Liver (tissue), 3 donors: ENCODE measurements at regions not wholly inside any gene's neighbourhood (a gene's known extent, or its start where the extent isn't known, plus 50 kb on each side); places are given as distances from the start of the nearest gene placed in this dataset.
"Not testable (repeated sequence)": the region's sequence is repeated elsewhere in the genome, so short reads cannot be mapped to it uniquely, and the experiment has no call there.

ENCODE experiments used
- EGR1 ChIP-seq, 2 donors: IDR thresholded peaks; 2 replicates each; pipeline ENCODE4 v1.6.1; 2016 to 2018; ENCODE audit warnings: antibody characterized with exemption in 2 of 2, low read depth in 2 of 2
- GABPA ChIP-seq, 2 donors: IDR thresholded peaks in 1 of 2; conservative IDR thresholded peaks in 1 of 2; 2 replicates each; pipeline ENCODE4 v1.6.1; 2016; ENCODE audit warnings: antibody characterized with exemption in 2 of 2, mild to moderate bottlenecking in 1 of 2, moderate library complexity in 1 of 2
- JUND ChIP-seq, 2 donors: IDR thresholded peaks; 2 replicates each; pipeline ENCODE4 v1.6.1; 2016; ENCODE audit warnings: antibody characterized with exemption in 2 of 2
- NR2F2 ChIP-seq: IDR thresholded peaks from 2 replicates; pipeline ENCODE4 v1.6.1; 2016; ENCODE audit warnings: antibody characterized with exemption
- TF ChIP-seq, protein P1 (sequence below): fragments of 150-350 bp; IDR thresholded peaks from 2 replicates; pipeline ENCODE4 v1.5.1; 2017; ENCODE audit warnings: improper control_type of control experiment, low read depth, low read length; ENCODE audit not compliant: missing input control
- TF ChIP-seq, protein P2 (sequence below): IDR thresholded peaks from 2 replicates; pipeline ENCODE4 v1.6.1; 2016; ENCODE audit warnings: antibody characterized with exemption
- TF ChIP-seq, protein P3 (sequence below): IDR thresholded peaks from 2 replicates; pipeline ENCODE4 v1.6.1; 2016; ENCODE audit warnings: antibody characterized with exemption
- donor health status: healthy.
- donor health status: healthy.

DNA sequence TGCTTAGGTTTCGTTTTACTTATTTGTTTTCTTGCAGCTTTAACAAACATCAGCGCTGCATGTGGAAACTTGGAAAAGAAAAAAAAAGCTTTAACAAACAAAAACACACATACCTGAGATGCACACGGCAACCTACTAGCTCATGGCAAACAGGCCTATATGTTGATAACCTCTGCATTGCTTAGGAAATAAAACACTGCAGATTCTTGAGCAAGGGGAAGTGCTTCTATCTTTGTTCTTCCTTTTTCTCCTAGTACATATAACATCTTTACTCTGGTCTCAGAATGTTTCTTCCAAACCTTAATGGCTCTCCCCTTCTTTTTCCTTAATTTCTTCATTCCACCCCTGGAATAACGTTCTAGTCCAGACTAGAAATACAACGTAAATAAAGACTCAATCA is 142.9 kb upstream of the NBPF9 start:
- TF ChIP-seq, protein P1, sequence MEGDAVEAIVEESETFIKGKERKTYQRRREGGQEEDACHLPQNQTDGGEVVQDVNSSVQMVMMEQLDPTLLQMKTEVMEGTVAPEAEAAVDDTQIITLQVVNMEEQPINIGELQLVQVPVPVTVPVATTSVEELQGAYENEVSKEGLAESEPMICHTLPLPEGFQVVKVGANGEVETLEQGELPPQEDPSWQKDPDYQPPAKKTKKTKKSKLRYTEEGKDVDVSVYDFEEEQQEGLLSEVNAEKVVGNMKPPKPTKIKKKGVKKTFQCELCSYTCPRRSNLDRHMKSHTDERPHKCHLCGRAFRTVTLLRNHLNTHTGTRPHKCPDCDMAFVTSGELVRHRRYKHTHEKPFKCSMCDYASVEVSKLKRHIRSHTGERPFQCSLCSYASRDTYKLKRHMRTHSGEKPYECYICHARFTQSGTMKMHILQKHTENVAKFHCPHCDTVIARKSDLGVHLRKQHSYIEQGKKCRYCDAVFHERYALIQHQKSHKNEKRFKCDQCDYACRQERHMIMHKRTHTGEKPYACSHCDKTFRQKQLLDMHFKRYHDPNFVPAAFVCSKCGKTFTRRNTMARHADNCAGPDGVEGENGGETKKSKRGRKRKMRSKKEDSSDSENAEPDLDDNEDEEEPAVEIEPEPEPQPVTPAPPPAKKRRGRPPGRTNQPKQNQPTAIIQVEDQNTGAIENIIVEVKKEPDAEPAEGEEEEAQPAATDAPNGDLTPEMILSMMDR: not testable (repeated sequence)
- TF ChIP-seq, protein P2, sequence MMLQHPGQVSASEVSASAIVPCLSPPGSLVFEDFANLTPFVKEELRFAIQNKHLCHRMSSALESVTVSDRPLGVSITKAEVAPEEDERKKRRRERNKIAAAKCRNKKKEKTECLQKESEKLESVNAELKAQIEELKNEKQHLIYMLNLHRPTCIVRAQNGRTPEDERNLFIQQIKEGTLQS: not testable (repeated sequence)
- TF ChIP-seq, protein P3, sequence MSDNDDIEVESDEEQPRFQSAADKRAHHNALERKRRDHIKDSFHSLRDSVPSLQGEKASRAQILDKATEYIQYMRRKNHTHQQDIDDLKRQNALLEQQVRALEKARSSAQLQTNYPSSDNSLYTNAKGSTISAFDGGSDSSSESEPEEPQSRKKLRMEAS: not testable (repeated sequence)
- not testable (repeated sequence) for TF ChIP-seq EGR1 (IDR thresholded peaks at IDR 0.05; ENCODE audit: low read depth in 2 of 2); NR2F2; GABPA (IDR thresholded peaks at IDR 0.05 in 1 of 2, conservative IDR thresholded peaks at IDR 0.05 in 1 of 2); JUND (IDR thresholded peaks at IDR 0.05)
